B cell (primary cell): ENCODE measurements at regions not wholly inside any gene's neighbourhood (a gene's known extent, or its start where the extent isn't known, plus 50 kb on each side); places are given as distances from the start of the nearest gene placed in this dataset.

Source experiments
- ATAC-seq: fragments of 200-7000 bp; cut with Tn5 transposase; one replicate; pipeline ENCODE4 v1.10.0; 2021; ENCODE audit warnings: low read depth, mild to moderate bottlenecking, moderate number of reproducible peaks, moderate library complexity
- CTCF ChIA-PET: fragments of 350-600 bp; sonication (Branson Sonifier 250); formaldehyde crosslinking; loops from one replicate; lab custom pipeline; 2021; ENCODE audit warnings: antibody characterized with exemption, inconsistent platforms; lab: Charles Lee
- POLR2A ChIA-PET: fragments of 350-600 bp; sonication (Branson Sonifier 250); formaldehyde crosslinking; loops from one replicate; lab custom pipeline; 2021; ENCODE audit warnings: antibody characterized with exemption; lab: Charles Lee
- DNase-seq: peaks from one replicate; pipeline ENCODE4 v3.0.0; 2013
- H2AFZ ChIP-seq: 2 replicates; pipeline ENCODE4 v1.6.1; 2012; ENCODE audit warnings: mild to moderate bottlenecking, low read depth, low read length; ENCODE audit not compliant: insufficient read depth, poor library complexity, severe bottlenecking
- H3K27ac ChIP-seq, 2 donors: 1 replicate in 1 of 2; 2 replicates in 1 of 2; pipeline ENCODE4 v1.5.1; 2012 to 2013; ENCODE audit warnings: low read length in 2 of 2, mild to moderate bottlenecking in 2 of 2, moderate library complexity in 1 of 2
- H3K27me3 ChIP-seq, 4 experiments: fragments of 200-600 bp in 1 of 4; sonication (generic) in 1 of 4; replicated peaks in 1 of 4; 1 replicate in 2 of 4; 2 replicates in 2 of 4; pipeline versions ENCODE4 v1.6.1 to v1.7.0; 2013 to 2016; ENCODE audit warnings: low read length in 3 of 4, mild to moderate bottlenecking in 2 of 4, mixed read lengths in 1 of 4, moderate library complexity in 1 of 4; ENCODE audit not compliant: insufficient read depth in 4 of 4, control insufficient read depth in 3 of 4; ENCODE audit errors: control extremely low read depth in 1 of 4
- H3K36me3 ChIP-seq, 2 experiments: replicated peaks in 1 of 2; 1 replicate in 1 of 2; 2 replicates in 1 of 2; pipeline versions ENCODE4 v1.6.1 to v1.7.1; 2013; ENCODE audit warnings: low read length in 1 of 2; ENCODE audit not compliant: insufficient read depth in 2 of 2, control insufficient read depth in 1 of 2; ENCODE audit errors: control extremely low read depth in 1 of 2, extremely low read depth in 1 of 2
- H3K4me1 ChIP-seq, 2 donors: fragments of 200-600 bp in 1 of 2; sonication (generic) in 1 of 2; 1 replicate in 1 of 2; 2 replicates in 1 of 2; pipeline versions ENCODE4 v1.5.1 to v1.6.1; 2013 to 2017; ENCODE audit warnings: low read length in 2 of 2; ENCODE audit not compliant: control insufficient read depth in 2 of 2, insufficient read depth in 2 of 2
- H3K4me2 ChIP-seq: replicated peaks from 2 replicates; pipeline ENCODE3; 2012; ENCODE audit warnings: mild to moderate bottlenecking, low read depth, low read length; ENCODE audit not compliant: poor library complexity, severe bottlenecking
- H3K4me3 ChIP-seq, 5 experiments: fragments of 200-600 bp in 1 of 5; sonication (generic) in 1 of 5; 1 replicate in 3 of 5; 2 replicates in 2 of 5; pipeline versions ENCODE4 v1.5.1 to v1.7.0; 2011 to 2016; ENCODE audit warnings: low read length in 4 of 5, mild to moderate bottlenecking in 4 of 5, low read depth in 2 of 5, control low read depth in 1 of 5, moderate library complexity in 1 of 5; ENCODE audit not compliant: insufficient read depth in 1 of 5; ENCODE audit errors: control extremely low read depth in 1 of 5, extremely low read depth in 1 of 5
- H3K79me2 ChIP-seq: fragments of 200-600 bp; sonication (generic); one replicate; pipeline ENCODE4 v1.6.0; 2016; ENCODE audit warnings: low read length; ENCODE audit not compliant: control insufficient read depth, insufficient read depth
- H3K9ac ChIP-seq: fragments of 200-600 bp; sonication (generic); 2 replicates; pipeline ENCODE4 v1.6.1; 2017; ENCODE audit warnings: mild to moderate bottlenecking, low read length, moderate library complexity
- H3K9me3 ChIP-seq, 3 donors: one replicate each; pipeline versions ENCODE4 v1.6.1 to v1.7.1; 2013; ENCODE audit warnings: low read length in 2 of 3; ENCODE audit not compliant: control insufficient read depth in 2 of 3, insufficient read depth in 1 of 3; ENCODE audit errors: control extremely low read depth in 1 of 3
- H4K20me1 ChIP-seq: 2 replicates; pipeline ENCODE4 v1.6.0; 2012; ENCODE audit warnings: mild to moderate bottlenecking, low read length; ENCODE audit not compliant: insufficient read depth, control insufficient read depth, poor library complexity, severe bottlenecking
- H3K27ac Mint-ChIP-seq: one replicate; pipeline ENCODE4 v1.8.0; 2021; ENCODE audit warnings: mixed read lengths
- H3K27me3 Mint-ChIP-seq: one replicate; pipeline ENCODE4 v1.8.0; 2021; ENCODE audit warnings: mixed read lengths
- H3K4me1 Mint-ChIP-seq: one replicate; pipeline ENCODE4 v1.8.0; 2021; ENCODE audit warnings: mixed read lengths
- H3K4me3 Mint-ChIP-seq: one replicate; pipeline ENCODE4 v1.8.0; 2021; ENCODE audit warnings: mixed read lengths
- H3K9me3 Mint-ChIP-seq: one replicate; pipeline ENCODE4 v1.8.0; 2022; ENCODE audit warnings: mixed read lengths; ENCODE audit not compliant: insufficient read depth
- CTCF ChIP-seq: fragments of 200-600 bp; IDR thresholded peaks from one replicate; pipeline ENCODE4 v1.8.0; 2022; ENCODE audit warnings: antibody characterized with exemption, mild to moderate bottlenecking
- EZH2 ChIP-seq: IDR thresholded peaks from 2 replicates; pipeline ENCODE4 v1.6.1; 2012; ENCODE audit warnings: borderline replicate concordance, low read depth, mild to moderate bottlenecking, moderate library complexity, low read length; ENCODE audit not compliant: insufficient read depth, poor library complexity, severe bottlenecking
- WGBS: methylation state at CpG from one replicate; pipeline ENCODE4 v1.1.5; 2013; ENCODE audit warnings: missing lambda C conversion rate; ENCODE audit not compliant: insufficient coverage; 5-methylcytosine and 5-hydroxymethylcytosine counted together
- intact Hi-C: fragments of 100-400 bp; cut with micrococcal nuclease; formaldehyde crosslinking; loops from one replicate; pipeline ENCODE4 v1.10.0; 2022

GRCh38 chr2:8481463-8482009 lies 200.3 kb upstream of the ID2 start:
- Mint-ChIP-seq H3K27me3 (peaks cover 70% of the 10 kb centered on the region), H3K27ac (no peak overlapping the region), H3K4me3 (peak overlapping the region; percentile 15), H3K9me3 (no peaks in the 10 kb centered on the region), H3K4me1 (peaks cover 36% of the 10 kb centered on the region)
- no peak overlapping the region for H3K27ac ChIP-seq
- DNase-seq (no peak), ATAC-seq (no peak)
- H4K20me1 ChIP-seq, result peaks cover 8% of the 10 kb centered on the region
- no peaks in the 10 kb centered on the region for H3K79me2 ChIP-seq
- no peak overlapping the region for H3K4me2 ChIP-seq
- H3K9me3 ChIP-seq, result peaks cover 0 to 42% (median 8%) of the 10 kb centered on the region in 3 donors
- ChIA-PET POLR2A (no interaction called here), CTCF (interaction anchor here (0.6 kb wide), 1 partner anchor 64 kb away, joined by 3 read pairs; no protein-coding TSS in a partner anchor)
- TF ChIP-seq EZH2, result no peak
- TF ChIP-seq CTCF, result no peak
- H3K4me1 ChIP-seq, result peaks cover 34 to 38% of the 10 kb centered on the region in 2 donors
- no peak overlapping the region for H2AFZ ChIP-seq
- H3K9ac ChIP-seq, result no peak overlapping the region
- 2% methylated on average over 3 of the region's 6 CpGs for WGBS
- peaks cover 2 to 74% (median 61%) of the 10 kb centered on the region in 4 experiments for H3K27me3 ChIP-seq
- intact Hi-C loops, result no loop called here
- no peak overlapping the region for H3K4me3 ChIP-seq
- no peaks in the 10 kb centered on the region for H3K36me3 ChIP-seq

- H3K79me2 ChIP-seq, result no peaks in the 10 kb centered on the region
- no peak overlapping the region for H3K4me3 Mint-ChIP-seq
- ChIA-PET POLR2A (no interaction called here), CTCF (no interaction called here)
- peaks cover 74% of the 10 kb centered on the region for H3K27me3 Mint-ChIP-seq
- H3K36me3 ChIP-seq, result no peaks in the 10 kb centered on the region
- no peak overlapping the region for H3K27ac Mint-ChIP-seq
- ATAC-seq, result no peak
- peaks cover 2 to 78% (median 62%) of the 10 kb centered on the region in 4 experiments for H3K27me3 ChIP-seq
- no peak for TF ChIP-seq EZH2
- no peak for TF ChIP-seq CTCF
- no peak overlapping the region for H3K27ac ChIP-seq
- H3K4me1 Mint-ChIP-seq, result peaks cover 33% of the 10 kb centered on the region
- H3K4me2 ChIP-seq, result no peak overlapping the region
- H3K4me3 ChIP-seq, result no peak overlapping the region
- H3K4me1 ChIP-seq, result peaks cover 31 to 33% of the 10 kb centered on the region in 2 donors
- no peak for DNase-seq
- H4K20me1 ChIP-seq, result peaks cover 2% of the 10 kb centered on the region
- no peak overlapping the region for H3K9ac ChIP-seq
- H3K9me3 ChIP-seq, result peaks cover 0 to 45% (median 3%) of the 10 kb centered on the region in 3 donors
- H3K9me3 Mint-ChIP-seq, result no peaks in the 10 kb centered on the region
- intact Hi-C loops, result no loop called here
- 100% methylated on average over 3 of the region's 4 CpGs for WGBS
- H2AFZ ChIP-seq, result no peak overlapping the region
Measured at GRCh38 chr2:8482432-8482831, 199.4 kb upstream of the ID2 start.
